B cell (primary cell): ENCODE measurements at regions not wholly inside any gene's neighbourhood (a gene's known extent, or its start where the extent isn't known, plus 50 kb on each side); places are given as distances from the start of the nearest gene placed in this dataset.

Experiments
- ATAC-seq: fragments of 200-7000 bp; cut with Tn5 transposase; one replicate; pipeline ENCODE4 v1.10.0; 2021; ENCODE audit warnings: low read depth, mild to moderate bottlenecking, moderate number of reproducible peaks, moderate library complexity
- CTCF ChIA-PET: fragments of 350-600 bp; sonication (Branson Sonifier 250); formaldehyde crosslinking; loops from one replicate; lab custom pipeline; 2021; ENCODE audit warnings: antibody characterized with exemption, inconsistent platforms; lab: Charles Lee
- POLR2A ChIA-PET: fragments of 350-600 bp; sonication (Branson Sonifier 250); formaldehyde crosslinking; loops from one replicate; lab custom pipeline; 2021; ENCODE audit warnings: antibody characterized with exemption; lab: Charles Lee
- DNase-seq: peaks from one replicate; pipeline ENCODE4 v3.0.0; 2013
- H2AFZ ChIP-seq: 2 replicates; pipeline ENCODE4 v1.6.1; 2012; ENCODE audit warnings: mild to moderate bottlenecking, low read depth, low read length; ENCODE audit not compliant: insufficient read depth, poor library complexity, severe bottlenecking
- H3K27ac ChIP-seq, 2 donors: 1 replicate in 1 of 2; 2 replicates in 1 of 2; pipeline ENCODE4 v1.5.1; 2012 to 2013; ENCODE audit warnings: low read length in 2 of 2, mild to moderate bottlenecking in 2 of 2, moderate library complexity in 1 of 2
- H3K27me3 ChIP-seq, 4 experiments: fragments of 200-600 bp in 1 of 4; sonication (generic) in 1 of 4; replicated peaks in 1 of 4; 1 replicate in 2 of 4; 2 replicates in 2 of 4; pipeline versions ENCODE4 v1.6.1 to v1.7.0; 2013 to 2016; ENCODE audit warnings: low read length in 3 of 4, mild to moderate bottlenecking in 2 of 4, mixed read lengths in 1 of 4, moderate library complexity in 1 of 4; ENCODE audit not compliant: insufficient read depth in 4 of 4, control insufficient read depth in 3 of 4; ENCODE audit errors: control extremely low read depth in 1 of 4
- H3K36me3 ChIP-seq, 2 experiments: replicated peaks in 1 of 2; 1 replicate in 1 of 2; 2 replicates in 1 of 2; pipeline versions ENCODE4 v1.6.1 to v1.7.1; 2013; ENCODE audit warnings: low read length in 1 of 2; ENCODE audit not compliant: insufficient read depth in 2 of 2, control insufficient read depth in 1 of 2; ENCODE audit errors: control extremely low read depth in 1 of 2, extremely low read depth in 1 of 2
- H3K4me1 ChIP-seq, 2 donors: fragments of 200-600 bp in 1 of 2; sonication (generic) in 1 of 2; 1 replicate in 1 of 2; 2 replicates in 1 of 2; pipeline versions ENCODE4 v1.5.1 to v1.6.1; 2013 to 2017; ENCODE audit warnings: low read length in 2 of 2; ENCODE audit not compliant: control insufficient read depth in 2 of 2, insufficient read depth in 2 of 2
- H3K4me2 ChIP-seq: replicated peaks from 2 replicates; pipeline ENCODE3; 2012; ENCODE audit warnings: mild to moderate bottlenecking, low read depth, low read length; ENCODE audit not compliant: poor library complexity, severe bottlenecking
- H3K4me3 ChIP-seq, 5 experiments: fragments of 200-600 bp in 1 of 5; sonication (generic) in 1 of 5; 1 replicate in 3 of 5; 2 replicates in 2 of 5; pipeline versions ENCODE4 v1.5.1 to v1.7.0; 2011 to 2016; ENCODE audit warnings: low read length in 4 of 5, mild to moderate bottlenecking in 4 of 5, low read depth in 2 of 5, control low read depth in 1 of 5, moderate library complexity in 1 of 5; ENCODE audit not compliant: insufficient read depth in 1 of 5; ENCODE audit errors: control extremely low read depth in 1 of 5, extremely low read depth in 1 of 5
- H3K79me2 ChIP-seq: fragments of 200-600 bp; sonication (generic); one replicate; pipeline ENCODE4 v1.6.0; 2016; ENCODE audit warnings: low read length; ENCODE audit not compliant: control insufficient read depth, insufficient read depth
- H3K9ac ChIP-seq: fragments of 200-600 bp; sonication (generic); 2 replicates; pipeline ENCODE4 v1.6.1; 2017; ENCODE audit warnings: mild to moderate bottlenecking, low read length, moderate library complexity
- H3K9me3 ChIP-seq, 3 donors: one replicate each; pipeline versions ENCODE4 v1.6.1 to v1.7.1; 2013; ENCODE audit warnings: low read length in 2 of 3; ENCODE audit not compliant: control insufficient read depth in 2 of 3, insufficient read depth in 1 of 3; ENCODE audit errors: control extremely low read depth in 1 of 3
- H4K20me1 ChIP-seq: 2 replicates; pipeline ENCODE4 v1.6.0; 2012; ENCODE audit warnings: mild to moderate bottlenecking, low read length; ENCODE audit not compliant: insufficient read depth, control insufficient read depth, poor library complexity, severe bottlenecking
- H3K27ac Mint-ChIP-seq: one replicate; pipeline ENCODE4 v1.8.0; 2021; ENCODE audit warnings: mixed read lengths
- H3K27me3 Mint-ChIP-seq: one replicate; pipeline ENCODE4 v1.8.0; 2021; ENCODE audit warnings: mixed read lengths
- H3K4me1 Mint-ChIP-seq: one replicate; pipeline ENCODE4 v1.8.0; 2021; ENCODE audit warnings: mixed read lengths
- H3K4me3 Mint-ChIP-seq: one replicate; pipeline ENCODE4 v1.8.0; 2021; ENCODE audit warnings: mixed read lengths
- H3K9me3 Mint-ChIP-seq: one replicate; pipeline ENCODE4 v1.8.0; 2022; ENCODE audit warnings: mixed read lengths; ENCODE audit not compliant: insufficient read depth
- EZH2 ChIP-seq: IDR thresholded peaks from 2 replicates; pipeline ENCODE4 v1.6.1; 2012; ENCODE audit warnings: borderline replicate concordance, low read depth, mild to moderate bottlenecking, moderate library complexity, low read length; ENCODE audit not compliant: insufficient read depth, poor library complexity, severe bottlenecking
- whole genome bisulfite sequencing: methylation state at CpG from one replicate; pipeline ENCODE4 v1.1.5; 2013; ENCODE audit warnings: missing lambda C conversion rate; ENCODE audit not compliant: insufficient coverage; 5-methylcytosine and 5-hydroxymethylcytosine counted together
- intact Hi-C: fragments of 100-400 bp; cut with micrococcal nuclease; formaldehyde crosslinking; loops from one replicate; pipeline ENCODE4 v1.10.0; 2022
- TF ChIP-seq, protein P1 (sequence below): fragments of 200-600 bp; IDR thresholded peaks from one replicate; pipeline ENCODE4 v1.8.0; 2022; ENCODE audit warnings: antibody characterized with exemption, mild to moderate bottlenecking

DNA sequence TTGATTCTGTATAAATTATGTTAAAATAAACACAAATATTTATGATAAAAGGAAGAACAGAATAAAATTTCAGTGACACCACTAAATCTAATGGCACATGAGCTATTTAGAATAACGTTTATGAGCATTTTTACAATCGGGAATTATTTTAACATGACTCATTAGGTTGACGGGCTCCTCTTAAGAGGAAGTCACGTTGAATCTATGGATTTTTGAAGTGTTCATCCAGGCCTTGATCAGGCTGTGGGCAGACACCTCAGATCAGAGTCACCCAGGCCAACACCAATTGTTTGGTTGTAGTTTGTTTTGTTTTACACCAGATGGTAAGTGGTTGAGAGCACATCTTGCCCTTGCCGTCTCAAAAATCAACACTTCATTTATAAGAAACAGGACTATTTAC lies 257.8 kb downstream of the FOXO1 start:
- Mint-ChIP-seq H3K27ac (no peak overlapping the region), H3K4me3 (no peak overlapping the region), H3K27me3 (no peaks in the 10 kb centered on the region), H3K9me3 (no peaks in the 10 kb centered on the region), H3K4me1 (peaks cover 11% of the 10 kb centered on the region)
- Histone ChIP-seq H4K20me1 (no peaks in the 10 kb centered on the region), H3K27ac (no peak overlapping the region), H2AFZ (no peak overlapping the region), H3K4me3 (no peak overlapping the region), H3K4me2 (no peak overlapping the region), H3K9ac (no peak overlapping the region), H3K79me2 (no peaks in the 10 kb centered on the region), H3K9me3 (peaks cover 1 to 5% (median 5%) of the 10 kb centered on the region in 3 donors), H3K36me3 (no peaks in the 10 kb centered on the region), H3K4me1 (peaks cover under 1 to 4% of the 10 kb centered on the region in 2 donors), H3K27me3 (no peaks in the 10 kb centered on the region)
- TF ChIP-seq, protein P1, sequence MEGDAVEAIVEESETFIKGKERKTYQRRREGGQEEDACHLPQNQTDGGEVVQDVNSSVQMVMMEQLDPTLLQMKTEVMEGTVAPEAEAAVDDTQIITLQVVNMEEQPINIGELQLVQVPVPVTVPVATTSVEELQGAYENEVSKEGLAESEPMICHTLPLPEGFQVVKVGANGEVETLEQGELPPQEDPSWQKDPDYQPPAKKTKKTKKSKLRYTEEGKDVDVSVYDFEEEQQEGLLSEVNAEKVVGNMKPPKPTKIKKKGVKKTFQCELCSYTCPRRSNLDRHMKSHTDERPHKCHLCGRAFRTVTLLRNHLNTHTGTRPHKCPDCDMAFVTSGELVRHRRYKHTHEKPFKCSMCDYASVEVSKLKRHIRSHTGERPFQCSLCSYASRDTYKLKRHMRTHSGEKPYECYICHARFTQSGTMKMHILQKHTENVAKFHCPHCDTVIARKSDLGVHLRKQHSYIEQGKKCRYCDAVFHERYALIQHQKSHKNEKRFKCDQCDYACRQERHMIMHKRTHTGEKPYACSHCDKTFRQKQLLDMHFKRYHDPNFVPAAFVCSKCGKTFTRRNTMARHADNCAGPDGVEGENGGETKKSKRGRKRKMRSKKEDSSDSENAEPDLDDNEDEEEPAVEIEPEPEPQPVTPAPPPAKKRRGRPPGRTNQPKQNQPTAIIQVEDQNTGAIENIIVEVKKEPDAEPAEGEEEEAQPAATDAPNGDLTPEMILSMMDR, result no peak
- no peak for TF ChIP-seq EZH2
- ChIA-PET CTCF (interaction anchor here (0.6 to 1.6 kb wide), 4 partner anchors 11 to 339 kb away, joined by 3 to 4 read pairs (median 3); no protein-coding TSS in a partner anchor), POLR2A (interaction anchor here (1.5 kb wide), 1 partner anchor 26 kb away, joined by 3 read pairs; no protein-coding TSS in a partner anchor)
- WGBS, result no CpG with 5 or more reads among the region's 5 CpGs
- DNase-seq (no peak), ATAC-seq (no peak)
- intact Hi-C loops, result no loop called here

DNA sequence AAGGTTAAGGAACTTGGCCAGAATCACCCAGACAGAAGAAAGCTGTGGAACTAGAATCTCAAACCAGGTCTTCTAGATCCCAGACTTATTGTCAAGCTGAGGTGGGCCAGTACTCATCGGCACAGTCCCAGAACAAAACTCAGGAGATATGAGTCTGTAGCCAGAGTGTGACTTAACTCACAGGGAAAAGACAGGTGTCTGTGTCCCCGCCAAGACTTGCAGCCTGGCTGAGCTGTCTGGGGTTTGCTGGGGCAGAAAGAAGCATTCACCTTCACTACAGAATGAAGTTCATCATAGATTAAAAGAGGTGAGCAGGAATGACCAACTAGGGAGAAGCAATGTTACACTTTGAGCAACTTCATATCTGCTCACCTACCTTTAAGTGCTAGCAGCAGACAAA lies 257.2 kb downstream of the FOXO1 start:
- Histone ChIP-seq H3K27me3 (no peaks in the 10 kb centered on the region), H3K27ac (no peak overlapping the region), H3K4me2 (no peak overlapping the region), H3K4me1 (peaks cover 0 to 4% of the 10 kb centered on the region in 2 donors), H3K79me2 (no peaks in the 10 kb centered on the region), H2AFZ (no peak overlapping the region), H3K9me3 (peaks cover 1 to 5% (median 5%) of the 10 kb centered on the region in 3 donors), H3K4me3 (no peak overlapping the region), H4K20me1 (no peaks in the 10 kb centered on the region), H3K36me3 (no peaks in the 10 kb centered on the region), H3K9ac (no peak overlapping the region)
- Mint-ChIP-seq H3K27me3 (no peaks in the 10 kb centered on the region), H3K9me3 (no peaks in the 10 kb centered on the region), H3K27ac (no peak overlapping the region), H3K4me1 (peaks cover 7% of the 10 kb centered on the region), H3K4me3 (no peak overlapping the region)
- 100% methylated on average over 1 of the region's 2 CpGs for WGBS
- TF ChIP-seq EZH2, result no peak
- TF ChIP-seq, protein P1, result no peak
- ChIA-PET CTCF (interaction anchor here (1.2 kb wide), 1 partner anchor 10 kb away, joined by 3 read pairs; no protein-coding TSS in a partner anchor), POLR2A (interaction anchor here (0.7 kb wide), 1 partner anchor 17 kb away, joined by 4 read pairs; no protein-coding TSS in a partner anchor)
- intact Hi-C loops, result no loop called here
- DNase-seq (no peak), ATAC-seq (no peak)
